Erythroblast (primary cell): ENCODE measurements at regions not wholly inside any gene's neighbourhood (a gene's known extent, or its start where the extent isn't known, plus 50 kb on each side); places are given as distances from the start of the nearest gene placed in this dataset.
"Not testable (repeated sequence)": the region's sequence is repeated elsewhere in the genome, so short reads cannot be mapped to it uniquely, and the experiment has no call there.

Experiments
- GATA1 ChIP-seq: IDR thresholded peaks from 2 replicates; pipeline ENCODE4 v1.6.1; 2011; ENCODE audit warnings: low read depth, mild to moderate bottlenecking, control low read depth, low read length, moderate library complexity
- POLR2A ChIP-seq: IDR thresholded peaks from 2 replicates; pipeline ENCODE4 v1.6.1; 2011; ENCODE audit warnings: mild to moderate bottlenecking, low read length

DNA sequence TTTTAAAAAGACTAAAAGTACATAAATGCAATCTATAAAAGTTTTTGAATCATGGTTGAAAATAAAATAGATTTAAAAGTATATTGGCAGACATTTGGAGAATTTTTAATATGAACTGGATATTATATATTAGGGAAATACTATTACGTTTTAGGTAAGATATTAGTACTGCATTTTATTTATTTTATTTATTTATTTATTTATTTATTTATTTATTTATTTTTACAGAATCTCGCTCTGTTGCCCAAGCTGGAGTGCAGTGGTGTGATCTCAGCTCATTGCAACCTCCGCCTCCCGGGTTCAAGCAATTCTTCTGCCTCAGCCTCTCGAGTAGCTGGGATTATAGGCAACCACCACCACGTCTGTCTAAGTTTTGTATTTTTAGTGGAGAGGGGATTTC lies 890.1 kb upstream of the MANEA start:
- TF ChIP-seq POLR2A, GATA1: not testable (repeated sequence)
